ENCODE measurements at regions not wholly inside any gene's neighbourhood (a gene's known extent, or its start where the extent isn't known, plus 50 kb on each side); places are given as distances from the start of the nearest gene placed in this dataset.

GRCh38 chr12:124449623-124450375 is 117.6 kb downstream of the NCOR2 start:
- no peak for DNase-seq (ENCODE audit: extremely low read depth, low read depth)
- TF ChIP-seq CTCF (IDR thresholded peaks at IDR 0.05; ENCODE audit: low read depth, low read length) = no peak

GRCh38 chr12:124448955-124449622 is 118.3 kb downstream of the NCOR2 start:
- TF ChIP-seq CTCF (IDR thresholded peaks at IDR 0.05; ENCODE audit: low read depth, low read length) = no peak
- no peak for DNase-seq (ENCODE audit: extremely low read depth, low read depth)

- DNase-seq (ENCODE audit: extremely low read depth, low read depth) = no peak
- TF ChIP-seq CTCF (IDR thresholded peaks at IDR 0.05; ENCODE audit: low read depth, low read length) = no peak
These were observed 119.0 kb downstream of the NCOR2 start for GRCh38 chr12:124448241-124448954.

GRCh38 chr12:124446364-124446763 is 121.0 kb downstream of the NCOR2 start:
- TF ChIP-seq CTCF (IDR thresholded peaks at IDR 0.05; ENCODE audit: low read depth, low read length) = no peak

GRCh38 chr12:124445826-124446225 is 121.6 kb downstream of the NCOR2 start:
- no peak for TF ChIP-seq CTCF (IDR thresholded peaks at IDR 0.05; ENCODE audit: low read depth, low read length)

More at GRCh38 chr12:124446364-124446763, 121.0 kb downstream of the NCOR2 start:
- no peak for DNase-seq (ENCODE audit: extremely low read depth, low read depth)

GRCh38 chr12:124445121-124445718 is 122.2 kb downstream of the NCOR2 start:
- DNase-seq (ENCODE audit: extremely low read depth, low read depth) = no peak
- TF ChIP-seq CTCF (IDR thresholded peaks at IDR 0.05; ENCODE audit: low read depth, low read length) = no peak

More at GRCh38 chr12:124445826-124446225, 121.6 kb downstream of the NCOR2 start:
- DNase-seq (ENCODE audit: extremely low read depth, low read depth) = no peak
